GM12878 (cell line): ENCODE measurements at regions not wholly inside any gene's neighbourhood (a gene's known extent, or its start where the extent isn't known, plus 50 kb on each side); places are given as distances from the start of the nearest gene placed in this dataset.

Experiments used
- ATAC-seq: fragments of 200-7000 bp; cut with Tn5 transposase; 3 replicates; pipeline ENCODE4 v1.9.1; 2020; ENCODE audit warnings: mild to moderate bottlenecking, moderate library complexity
- BruUV-seq: library from RNA; stranded (reverse); fragments of 400-500 nt; replicated peaks from 2 replicates; lab custom pipeline; 2021; lab: Mats Ljungman, UMichigan
- CTCF ChIA-PET: fragments of 300-600 bp; sonication (Branson Sonifier 250); formaldehyde crosslinking; extraction: SDS; loops from one replicate; lab custom pipeline; 2021; ENCODE audit warnings: inconsistent platforms; lab: Yijun Ruan, JAX
- POLR2A ChIA-PET: fragments of 350-600 bp; formaldehyde crosslinking; extraction: SDS; loops from one replicate; lab custom pipeline; 2021; ENCODE audit warnings: inconsistent platforms; lab: Charles Lee
- RAD21 ChIA-PET: fragments of 300-600 bp; sonication (Branson Sonifier 250); formaldehyde crosslinking; loops from one replicate; lab custom pipeline; 2023; ENCODE audit warnings: antibody characterized with exemption; ENCODE audit not compliant: unreplicated experiment; lab: Charles Lee
- SMC1A ChIA-PET: fragments of 300-600 bp; sonication (Branson Sonifier 250); formaldehyde crosslinking; loops from one replicate; lab custom pipeline; 2023; ENCODE audit not compliant: unreplicated experiment, uncharacterized antibody; lab: Charles Lee
- DNase-seq: peaks from one replicate; pipeline ENCODE4 v3.0.0-alpha.2; 2011; ENCODE audit warnings: low read depth, low spot score
- FAIRE-seq: peaks from 3 replicates; lab custom pipeline; 2011; peaks lifted over from hg19 to GRCh38; lab: Jason Lieb, UNC
- H2AFZ ChIP-seq: 2 replicates; pipeline ENCODE4 v1.6.0; 2011; ENCODE audit warnings: low read depth, low read length, control low read depth; ENCODE audit not compliant: control insufficient read depth
- H3K27ac ChIP-seq: 2 replicates; pipeline ENCODE4 v1.5.1; 2011; ENCODE audit warnings: control low read depth; ENCODE audit not compliant: control insufficient read depth, insufficient read depth
- H3K27me3 ChIP-seq, 2 experiments: replicated peaks in 1 of 2; 2 replicates each; pipeline versions ENCODE4 v1.6.0 to v1.6.1; 2011; ENCODE audit warnings: low read length in 1 of 2; ENCODE audit not compliant: control insufficient read depth in 2 of 2, insufficient read depth in 2 of 2
- H3K36me3 ChIP-seq, 2 experiments: 2 replicates each; pipeline ENCODE4 v1.5.1; 2011; ENCODE audit warnings: low read length in 1 of 2; ENCODE audit not compliant: control insufficient read depth in 2 of 2, insufficient read depth in 2 of 2
- H3K4me1 ChIP-seq: 2 replicates; pipeline ENCODE4 v1.6.1; 2011; ENCODE audit warnings: mild to moderate bottlenecking, low read length, moderate library complexity, mixed read lengths; ENCODE audit not compliant: control insufficient read depth, insufficient read depth
- H3K4me2 ChIP-seq: 2 replicates; pipeline ENCODE4 v1.6.0; 2011; ENCODE audit warnings: control low read depth; ENCODE audit not compliant: control insufficient read depth, insufficient read depth
- H3K4me3 ChIP-seq: fragments of 200-600 bp; sonication (generic); 2 replicates; pipeline ENCODE4 v1.5.1; 2016
- H3K79me2 ChIP-seq: 2 replicates; pipeline ENCODE4 v1.6.0; 2011; ENCODE audit warnings: low read length; ENCODE audit not compliant: control insufficient read depth, insufficient read depth
- H3K9ac ChIP-seq: 2 replicates; pipeline ENCODE4 v1.8.0; 2011; ENCODE audit warnings: low read length, control low read depth, mixed read lengths; ENCODE audit not compliant: control insufficient read depth, insufficient read depth
- H3K9me3 ChIP-seq: replicated peaks from 3 replicates; pipeline ENCODE4 v1.5.1; 2011; ENCODE audit warnings: mild to moderate bottlenecking, low read length; ENCODE audit not compliant: control insufficient read depth, insufficient read depth
- H4K20me1 ChIP-seq: 2 replicates; pipeline ENCODE4 v1.6.0; 2011; ENCODE audit not compliant: control insufficient read depth, insufficient read depth
- CHD2 ChIP-seq: IDR thresholded peaks from 2 replicates; pipeline ENCODE4 v1.6.1; 2011; ENCODE audit warnings: low read depth, low read length, improper control_type of control experiment, borderline replicate concordance
- GABPA ChIP-seq: IDR thresholded peaks from 2 replicates; pipeline ENCODE4 v1.6.1; 2014; ENCODE audit warnings: antibody characterized with exemption, low read depth, mild to moderate bottlenecking, inconsistent platforms
- HSF1 ChIP-seq: fragments of 150-350 bp; IDR thresholded peaks from 2 replicates; pipeline ENCODE4 v1.6.1; 2014; ENCODE audit warnings: mild to moderate bottlenecking, low read depth, low read length
- IRF5 ChIP-seq: fragments of 450-650 bp; IDR thresholded peaks from 2 replicates; pipeline ENCODE4 v1.6.1; 2017; ENCODE audit warnings: borderline replicate concordance
- KDM1A ChIP-seq: fragments of 200-600 bp; sonication (generic); IDR thresholded peaks from 2 replicates; pipeline ENCODE4 v1.6.1; 2016; ENCODE audit warnings: borderline replicate concordance
- MTA3 ChIP-seq: IDR thresholded peaks from 2 replicates; pipeline ENCODE4 v1.6.1; 2012; ENCODE audit warnings: low read length, inconsistent platforms, borderline replicate concordance
- NKRF ChIP-seq: fragments of 450-650 bp; conservative IDR thresholded peaks from 2 replicates; pipeline ENCODE4 v1.6.1; 2017; ENCODE audit warnings: mild to moderate bottlenecking, moderate library complexity
- NR2C1 ChIP-seq: fragments of 450-650 bp; IDR thresholded peaks from 2 replicates; pipeline ENCODE4 v1.6.1; 2017; ENCODE audit warnings: antibody characterized with exemption, mild to moderate bottlenecking, moderate library complexity
- NR2C2 ChIP-seq: IDR thresholded peaks from 2 replicates; pipeline ENCODE4 v1.6.1; 2011; ENCODE audit warnings: borderline replicate concordance, low read depth; ENCODE audit not compliant: control insufficient read depth, insufficient read length
- PAX5 ChIP-seq: IDR thresholded peaks from 2 replicates; pipeline ENCODE4 v1.6.1; 2011; ENCODE audit warnings: low read depth, low read length, borderline replicate concordance
- PML ChIP-seq: IDR thresholded peaks from 2 replicates; pipeline ENCODE4 v1.6.1; 2012; ENCODE audit warnings: low read length, inconsistent platforms
- SUZ12 ChIP-seq: fragments of 200-600 bp; sonication (generic); IDR thresholded peaks from one replicate; pipeline ENCODE4 v1.6.1; 2018; ENCODE audit warnings: antibody characterized with exemption, mild to moderate bottlenecking; ENCODE audit not compliant: unreplicated experiment
- TCF12 ChIP-seq: IDR thresholded peaks from 2 replicates; pipeline ENCODE4 v1.6.1; 2011; ENCODE audit warnings: low read depth, mild to moderate bottlenecking, low read length
- ZBED1 ChIP-seq: IDR thresholded peaks from 2 replicates; pipeline ENCODE4 v1.6.1; 2016; ENCODE audit warnings: borderline replicate concordance
- ZNF217 ChIP-seq: fragments of 450-650 bp; IDR thresholded peaks from 2 replicates; pipeline ENCODE4 v1.6.1; 2017; ENCODE audit warnings: antibody characterized with exemption, mild to moderate bottlenecking
- WGBS: methylation state at CpG from one replicate; pipeline ENCODE4 v1.1.6; 2016; ENCODE audit warnings: low lambda C conversion rate; ENCODE audit not compliant: insufficient replicate concordance, insufficient coverage; ENCODE audit errors: missing lambda C conversion rate; 5-methylcytosine and 5-hydroxymethylcytosine counted together
- in situ Hi-C: fragments of 300-500 bp; cut with MboI; formaldehyde crosslinking; loops from 9 replicates; pipeline ENCODE4 v1.14.3; 2018; ENCODE audit warnings: mixed read lengths
- intact Hi-C: fragments of 100-400 bp; cut with micrococcal nuclease; formaldehyde crosslinking; loops from one replicate; pipeline ENCODE4 v1.14.2; 2022; ENCODE audit not compliant: unreplicated experiment
- TF ChIP-seq, protein P1 (sequence below): IDR thresholded peaks from 2 replicates; pipeline ENCODE4 v1.6.1; 2012; ENCODE audit warnings: low read depth, low read length, improper control_type of control experiment
- TF ChIP-seq, protein P2 (sequence below): fragments of 450-650 bp; IDR thresholded peaks from 2 replicates; pipeline ENCODE4 v1.6.1; 2014; ENCODE audit warnings: mild to moderate bottlenecking

GRCh38 chrX:147191361-147191760, 376.8 kb upstream of the CXorf51A start:
- DNase-seq: no peak
- POLR2A ChIA-PET: no interaction called here

More at GRCh38 chrX:147191361-147191760, 376.8 kb upstream of the CXorf51A start:
- ChIA-PET CTCF (no interaction called here), RAD21 (no interaction called here), SMC1A (no interaction called here)
- BruUV-seq: no TSS peak
- in situ Hi-C loops (no loop called here), intact Hi-C loops (no loop called here)
- Histone ChIP-seq H3K27me3 (no peaks in the 10 kb centered on the region), H3K9me3 (no peaks in the 10 kb centered on the region; the same call in 2 of the 3 replicates), H4K20me1 (no peaks in the 10 kb centered on the region), H3K79me2 (no peaks in the 10 kb centered on the region), H3K36me3 (no peaks in the 10 kb centered on the region), H3K9ac (no peak overlapping the region), H3K4me1 (no peaks in the 10 kb centered on the region), H3K27ac (no peak overlapping the region), H2AFZ (no peak overlapping the region), H3K4me2 (no peak overlapping the region), H3K4me3 (no peak overlapping the region)
- no peak for ATAC-seq
- FAIRE-seq: no peak
- TF ChIP-seq, protein P1, sequence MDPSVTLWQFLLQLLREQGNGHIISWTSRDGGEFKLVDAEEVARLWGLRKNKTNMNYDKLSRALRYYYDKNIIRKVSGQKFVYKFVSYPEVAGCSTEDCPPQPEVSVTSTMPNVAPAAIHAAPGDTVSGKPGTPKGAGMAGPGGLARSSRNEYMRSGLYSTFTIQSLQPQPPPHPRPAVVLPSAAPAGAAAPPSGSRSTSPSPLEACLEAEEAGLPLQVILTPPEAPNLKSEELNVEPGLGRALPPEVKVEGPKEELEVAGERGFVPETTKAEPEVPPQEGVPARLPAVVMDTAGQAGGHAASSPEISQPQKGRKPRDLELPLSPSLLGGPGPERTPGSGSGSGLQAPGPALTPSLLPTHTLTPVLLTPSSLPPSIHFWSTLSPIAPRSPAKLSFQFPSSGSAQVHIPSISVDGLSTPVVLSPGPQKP: no peak
- TF ChIP-seq KDM1A (no peak), ZNF217 (no peak), GABPA (no peak), TCF12 (no peak), PAX5 (no peak), SUZ12 (no peak), MTA3 (no peak), IRF5 (no peak), NR2C1 (no peak), NKRF (no peak), HSF1 (no peak), ZBED1 (no peak), PML (no peak), NR2C2 (no peak), CHD2 (no peak)
- TF ChIP-seq, protein P2, sequence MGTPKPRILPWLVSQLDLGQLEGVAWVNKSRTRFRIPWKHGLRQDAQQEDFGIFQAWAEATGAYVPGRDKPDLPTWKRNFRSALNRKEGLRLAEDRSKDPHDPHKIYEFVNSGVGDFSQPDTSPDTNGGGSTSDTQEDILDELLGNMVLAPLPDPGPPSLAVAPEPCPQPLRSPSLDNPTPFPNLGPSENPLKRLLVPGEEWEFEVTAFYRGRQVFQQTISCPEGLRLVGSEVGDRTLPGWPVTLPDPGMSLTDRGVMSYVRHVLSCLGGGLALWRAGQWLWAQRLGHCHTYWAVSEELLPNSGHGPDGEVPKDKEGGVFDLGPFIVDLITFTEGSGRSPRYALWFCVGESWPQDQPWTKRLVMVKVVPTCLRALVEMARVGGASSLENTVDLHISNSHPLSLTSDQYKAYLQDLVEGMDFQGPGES: no peak
- WGBS: 23% methylated on average over 3 of the region's 3 CpGs
